Mucosa of descending colon (tissue), 3 donors: ENCODE measurements at regions not wholly inside any gene's neighbourhood (a gene's known extent, or its start where the extent isn't known, plus 50 kb on each side); places are given as distances from the start of the nearest gene placed in this dataset.

Experiments used
- ATAC-seq: fragments of 200-7000 bp; cut with Tn5 transposase; one replicate; pipeline ENCODE4 v1.9.1; 2020; ENCODE audit warnings: mild to moderate bottlenecking, moderate library complexity
- DNase-seq, 3 donors: peaks; one replicate each; pipeline ENCODE4 v3.0.0-alpha.2; 2020
- H3K36me3 ChIP-seq: fragments of 200-600 bp; one replicate; pipeline ENCODE4 v1.8.0; 2021; ENCODE audit warnings: low read depth, mild to moderate bottlenecking
- H3K4me1 ChIP-seq: fragments of 200-600 bp; one replicate; pipeline ENCODE4 v1.8.0; 2021; ENCODE audit warnings: low read depth, mild to moderate bottlenecking
- H3K4me3 ChIP-seq: fragments of 200-600 bp; one replicate; pipeline ENCODE4 v1.8.0; 2021; ENCODE audit warnings: mild to moderate bottlenecking
- H3K9me3 ChIP-seq: fragments of 200-600 bp; one replicate; pipeline ENCODE4 v1.8.0; 2021; ENCODE audit warnings: mild to moderate bottlenecking
- CTCF ChIP-seq: fragments of 200-600 bp; IDR thresholded peaks from one replicate; pipeline ENCODE4 v1.8.0; 2022; ENCODE audit warnings: antibody characterized with exemption, mild to moderate bottlenecking
- intact Hi-C, 2 donors: fragments of 100-400 bp; cut with DNase I in 1 of 2; cut with micrococcal nuclease in 1 of 2; formaldehyde crosslinking; loops; one replicate each; pipeline versions ENCODE4 v1.11.0 to v1.11.1; 2022; cut with DNase I, micrococcal nuclease
- donor health status: DM: no; HTN: no; CAD: no; lungs with moderate emphysema.
- donor health status: DM: no; HTN: no; CAD: no.
- donor health status: DM: no; HTN: yes; CAD: no.

GRCh38 chr5:136703036-136703435 is 337.7 kb upstream of the TRPC7 start:
- DNase-seq (no peak), ATAC-seq (no peak)
- no peaks in the 10 kb centered on the region for H3K4me1 ChIP-seq
- H3K9me3 ChIP-seq = no peaks in the 10 kb centered on the region
- no peak overlapping the region for H3K4me3 ChIP-seq
- no peaks in the 10 kb centered on the region for H3K36me3 ChIP-seq
- TF ChIP-seq CTCF = no peak
- intact Hi-C loops = no loop called here

GRCh38 chr5:136701191-136701590 is 335.8 kb upstream of the TRPC7 start:
- TF ChIP-seq CTCF = no peak
- ATAC-seq (no peak), DNase-seq (no peak)
- Histone ChIP-seq H3K4me3 (no peak overlapping the region), H3K9me3 (no peaks in the 10 kb centered on the region), H3K36me3 (no peaks in the 10 kb centered on the region), H3K4me1 (no peaks in the 10 kb centered on the region)
- intact Hi-C loops = no loop called here

GRCh38 chr5:136699651-136700050 is 334.3 kb upstream of the TRPC7 start:
- DNase-seq = no peak
- Histone ChIP-seq H3K9me3 (no peaks in the 10 kb centered on the region), H3K4me3 (no peak overlapping the region), H3K36me3 (no peaks in the 10 kb centered on the region), H3K4me1 (no peaks in the 10 kb centered on the region)
- intact Hi-C loops = no loop called here
- no peak for ATAC-seq
- no peak for TF ChIP-seq CTCF

GRCh38 chr5:136698970-136699369 is 333.6 kb upstream of the TRPC7 start:
- Histone ChIP-seq H3K9me3 (no peaks in the 10 kb centered on the region), H3K36me3 (no peaks in the 10 kb centered on the region), H3K4me1 (no peaks in the 10 kb centered on the region), H3K4me3 (no peak overlapping the region)
- no peak for TF ChIP-seq CTCF
- ATAC-seq (no peak), DNase-seq (no peak)
- intact Hi-C loops = no loop called here

- Histone ChIP-seq H3K9me3 (peaks cover 9% of the 10 kb centered on the region), H3K4me1 (no peaks in the 10 kb centered on the region), H3K4me3 (no peak overlapping the region), H3K36me3 (no peaks in the 10 kb centered on the region)
- no peak for ATAC-seq
- intact Hi-C loops = no loop called here
- no peak for DNase-seq
- no peak for TF ChIP-seq CTCF
These were observed 328.9 kb upstream of the TRPC7 start for GRCh38 chr5:136694258-136694657.

- DNase-seq = no peak
- Histone ChIP-seq H3K4me1 (no peaks in the 10 kb centered on the region), H3K4me3 (no peak overlapping the region), H3K9me3 (peaks cover 16% of the 10 kb centered on the region), H3K36me3 (no peaks in the 10 kb centered on the region)
- TF ChIP-seq CTCF = no peak
- ATAC-seq = no peak
- intact Hi-C loops = no loop called here
These were observed 324.2 kb upstream of the TRPC7 start for GRCh38 chr5:136689552-136689951.
